GM12865 (cell line): ENCODE measurements at regions not wholly inside any gene's neighbourhood (a gene's known extent, or its start where the extent isn't known, plus 50 kb on each side); places are given as distances from the start of the nearest gene placed in this dataset.

ENCODE experiments used
- DNase-seq: peaks from one replicate; pipeline ENCODE4 v3.0.0; 2010; ENCODE audit warnings: low read depth
- H3K4me3 ChIP-seq: 2 replicates; pipeline ENCODE4 v1.5.1; 2011; ENCODE audit warnings: mild to moderate bottlenecking, low read depth, low read length, control low read depth
- CTCF ChIP-seq: IDR thresholded peaks from 2 replicates; pipeline ENCODE4 v1.5.1; 2011; ENCODE audit warnings: low read length, control low read depth, low read depth, inconsistent platforms; ENCODE audit not compliant: insufficient read depth; ENCODE audit errors: missing control alignments

- no peak overlapping the region for H3K4me3 ChIP-seq
- DNase-seq: no peak
- no peak for TF ChIP-seq CTCF
Observed at GRCh38 chr15:97691078-97691477, 269.4 kb upstream of the ARRDC4 start.

GRCh38 chr15:97691799-97692198 lies 268.7 kb upstream of the ARRDC4 start:
- H3K4me3 ChIP-seq: no peak overlapping the region
- no peak for TF ChIP-seq CTCF
- no peak for DNase-seq

GRCh38 chr15:97692301-97693015 lies 268.0 kb upstream of the ARRDC4 start:
- no peak for TF ChIP-seq CTCF
- DNase-seq: no peak
- H3K4me3 ChIP-seq: no peak overlapping the region

- no peak for TF ChIP-seq CTCF
- DNase-seq: no peak
- no peak overlapping the region for H3K4me3 ChIP-seq
Observed at GRCh38 chr15:97694456-97694855, 266.0 kb upstream of the ARRDC4 start.

- no peak for TF ChIP-seq CTCF
- DNase-seq: no peak
Observed at GRCh38 chr15:97703400-97703799, 257.1 kb upstream of the ARRDC4 start.

GRCh38 chr15:97706059-97706458 lies 254.4 kb upstream of the ARRDC4 start:
- H3K4me3 ChIP-seq: no peak overlapping the region
- no peak for TF ChIP-seq CTCF
- DNase-seq: no peak

More at GRCh38 chr15:97703400-97703799, 257.1 kb upstream of the ARRDC4 start:
- H3K4me3 ChIP-seq: no peak overlapping the region

GRCh38 chr15:97708252-97708651 lies 252.3 kb upstream of the ARRDC4 start:
- no peak overlapping the region for H3K4me3 ChIP-seq
- TF ChIP-seq CTCF: no peak
- no peak for DNase-seq
